ENCODE measurements at regions not wholly inside any gene's neighbourhood (a gene's known extent, or its start where the extent isn't known, plus 50 kb on each side); places are given as distances from the start of the nearest gene placed in this dataset.
"Not testable (repeated sequence)": the region's sequence is repeated elsewhere in the genome, so short reads cannot be mapped to it uniquely, and the experiment has no call there.

GRCh38 chr5:124140060-124140459, 606.4 kb downstream of the ZNF608 start:
- DNase-seq = no peak

- no peak for DNase-seq
These were observed 607.0 kb downstream of the ZNF608 start for GRCh38 chr5:124139477-124139876.

GRCh38 chr5:124136609-124137008, 609.8 kb downstream of the ZNF608 start:
- no peak for DNase-seq

GRCh38 chr5:124134941-124135340, 611.5 kb downstream of the ZNF608 start:
- no peak for DNase-seq

GRCh38 chr5:124133406-124133805, 613.0 kb downstream of the ZNF608 start:
- no peak for DNase-seq

- DNase-seq = no peak
These were observed 613.6 kb downstream of the ZNF608 start for GRCh38 chr5:124132843-124133242.

- no peak for DNase-seq
These were observed 615.0 kb downstream of the ZNF608 start for GRCh38 chr5:124131466-124131865.

- DNase-seq = no peak
These were observed 615.6 kb downstream of the ZNF608 start for GRCh38 chr5:124130816-124131215.

- no peak for DNase-seq
These were observed 616.9 kb downstream of the CSNK1G3 start for GRCh38 chr5:124128867-124129266.

- DNase-seq = no peak
These were observed 614.7 kb downstream of the CSNK1G3 start for GRCh38 chr5:124126504-124127217.

GRCh38 chr5:124124711-124125229, 612.8 kb downstream of the CSNK1G3 start:
- no peak for DNase-seq

- no peak for DNase-seq
These were observed 609.2 kb downstream of the CSNK1G3 start for GRCh38 chr5:124121198-124121597.

GRCh38 chr5:124114911-124115310, 602.9 kb downstream of the CSNK1G3 start:
- DNase-seq = no peak

GRCh38 chr5:124111886-124112285, 599.9 kb downstream of the CSNK1G3 start:
- no peak for DNase-seq

GRCh38 chr5:124110942-124111341, 599.0 kb downstream of the CSNK1G3 start:
- no peak for DNase-seq

- no peak for DNase-seq
These were observed 593.3 kb downstream of the CSNK1G3 start for GRCh38 chr5:124105326-124105725.

GRCh38 chr5:124104821-124105220, 592.8 kb downstream of the CSNK1G3 start:
- no peak for DNase-seq

- DNase-seq = no peak
These were observed 592.4 kb downstream of the CSNK1G3 start for GRCh38 chr5:124104344-124104743.

- DNase-seq = no peak
These were observed 591.7 kb downstream of the CSNK1G3 start for GRCh38 chr5:124103671-124104070.

- DNase-seq = not testable (repeated sequence)
These were observed 591.1 kb downstream of the CSNK1G3 start for GRCh38 chr5:124103056-124103455.

- DNase-seq = no peak
These were observed 590.5 kb downstream of the CSNK1G3 start for GRCh38 chr5:124102486-124102885.

GRCh38 chr5:124093658-124094057, 581.7 kb downstream of the CSNK1G3 start:
- no peak for DNase-seq

GRCh38 chr5:124090115-124090514, 578.1 kb downstream of the CSNK1G3 start:
- no peak for DNase-seq

- no peak for DNase-seq
These were observed 577.6 kb downstream of the CSNK1G3 start for GRCh38 chr5:124089578-124089977.
